GM23338 (cell line): ENCODE measurements at regions not wholly inside any gene's neighbourhood (a gene's known extent, or its start where the extent isn't known, plus 50 kb on each side); places are given as distances from the start of the nearest gene placed in this dataset.

Experiments
- CREB1 ChIP-seq: fragments of 250-450 bp; sonication (Bioruptor Pico); IDR thresholded peaks from 2 replicates; pipeline ENCODE4 v1.5.0; 2020; ENCODE audit warnings: low read depth, mild to moderate bottlenecking, moderate library complexity
- EZH2 ChIP-seq: fragments of 200-600 bp; sonication (generic); IDR thresholded peaks from one replicate; pipeline ENCODE4 v1.8.0; 2017; ENCODE audit warnings: antibody characterized with exemption, mild to moderate bottlenecking, low read depth; ENCODE audit not compliant: unreplicated experiment
- EZH2phosphoT487 ChIP-seq: fragments of 200-600 bp; sonication (generic); IDR thresholded peaks from one replicate; pipeline ENCODE4 v1.8.1; 2018; ENCODE audit warnings: antibody characterized with exemption; ENCODE audit not compliant: unreplicated experiment
- POLR2AphosphoS5 ChIP-seq: IDR thresholded peaks from 2 replicates; pipeline ENCODE4 v1.6.1; 2016; ENCODE audit warnings: antibody characterized with exemption, low read depth
- TF ChIP-seq, protein P1 (sequence below), 2 experiments: fragments of 200-600 bp in 1 of 2; sonication (generic) in 1 of 2; conservative IDR thresholded peaks; 2 replicates each; pipeline versions ENCODE4 v1.5.1 to v1.6.1; 2016 to 2017; ENCODE audit warnings: antibody characterized with exemption in 2 of 2, low read depth in 2 of 2, mild to moderate bottlenecking in 2 of 2, moderate library complexity in 1 of 2
- TF ChIP-seq, protein P2 (sequence below): IDR thresholded peaks from one replicate; pipeline ENCODE4 v1.6.1; 2018; ENCODE audit warnings: antibody characterized with exemption; ENCODE audit not compliant: unreplicated experiment

DNA sequence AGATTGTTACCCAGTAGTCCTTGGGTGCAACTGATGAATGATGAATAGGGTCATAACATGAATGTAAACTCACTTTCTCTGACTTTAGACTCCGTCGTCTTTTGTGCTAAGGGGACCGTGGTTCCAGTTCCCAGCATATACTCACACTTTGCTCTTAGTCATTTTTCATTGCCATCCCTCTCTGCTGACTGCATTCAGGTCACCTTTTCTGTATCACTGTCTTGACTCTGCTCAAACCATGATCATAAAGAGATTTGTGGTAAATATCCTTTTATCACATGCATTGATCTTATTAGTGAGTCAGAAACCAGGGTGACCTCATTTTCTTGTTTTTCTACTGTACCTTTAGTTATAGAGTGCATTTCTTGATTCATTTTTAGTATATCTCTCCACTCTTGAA lies 141.1 kb upstream of the AGR3 start:
- TF ChIP-seq EZH2 (no peak), POLR2AphosphoS5 (no peak), EZH2phosphoT487 (no peak), CREB1 (CRISPR knock-in tag) (no peak)
- TF ChIP-seq, protein P1, sequence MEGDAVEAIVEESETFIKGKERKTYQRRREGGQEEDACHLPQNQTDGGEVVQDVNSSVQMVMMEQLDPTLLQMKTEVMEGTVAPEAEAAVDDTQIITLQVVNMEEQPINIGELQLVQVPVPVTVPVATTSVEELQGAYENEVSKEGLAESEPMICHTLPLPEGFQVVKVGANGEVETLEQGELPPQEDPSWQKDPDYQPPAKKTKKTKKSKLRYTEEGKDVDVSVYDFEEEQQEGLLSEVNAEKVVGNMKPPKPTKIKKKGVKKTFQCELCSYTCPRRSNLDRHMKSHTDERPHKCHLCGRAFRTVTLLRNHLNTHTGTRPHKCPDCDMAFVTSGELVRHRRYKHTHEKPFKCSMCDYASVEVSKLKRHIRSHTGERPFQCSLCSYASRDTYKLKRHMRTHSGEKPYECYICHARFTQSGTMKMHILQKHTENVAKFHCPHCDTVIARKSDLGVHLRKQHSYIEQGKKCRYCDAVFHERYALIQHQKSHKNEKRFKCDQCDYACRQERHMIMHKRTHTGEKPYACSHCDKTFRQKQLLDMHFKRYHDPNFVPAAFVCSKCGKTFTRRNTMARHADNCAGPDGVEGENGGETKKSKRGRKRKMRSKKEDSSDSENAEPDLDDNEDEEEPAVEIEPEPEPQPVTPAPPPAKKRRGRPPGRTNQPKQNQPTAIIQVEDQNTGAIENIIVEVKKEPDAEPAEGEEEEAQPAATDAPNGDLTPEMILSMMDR (conservative IDR thresholded peaks at IDR 0.05; ENCODE audit: low read depth in 2 of 2): no peak
- TF ChIP-seq, protein P2, sequence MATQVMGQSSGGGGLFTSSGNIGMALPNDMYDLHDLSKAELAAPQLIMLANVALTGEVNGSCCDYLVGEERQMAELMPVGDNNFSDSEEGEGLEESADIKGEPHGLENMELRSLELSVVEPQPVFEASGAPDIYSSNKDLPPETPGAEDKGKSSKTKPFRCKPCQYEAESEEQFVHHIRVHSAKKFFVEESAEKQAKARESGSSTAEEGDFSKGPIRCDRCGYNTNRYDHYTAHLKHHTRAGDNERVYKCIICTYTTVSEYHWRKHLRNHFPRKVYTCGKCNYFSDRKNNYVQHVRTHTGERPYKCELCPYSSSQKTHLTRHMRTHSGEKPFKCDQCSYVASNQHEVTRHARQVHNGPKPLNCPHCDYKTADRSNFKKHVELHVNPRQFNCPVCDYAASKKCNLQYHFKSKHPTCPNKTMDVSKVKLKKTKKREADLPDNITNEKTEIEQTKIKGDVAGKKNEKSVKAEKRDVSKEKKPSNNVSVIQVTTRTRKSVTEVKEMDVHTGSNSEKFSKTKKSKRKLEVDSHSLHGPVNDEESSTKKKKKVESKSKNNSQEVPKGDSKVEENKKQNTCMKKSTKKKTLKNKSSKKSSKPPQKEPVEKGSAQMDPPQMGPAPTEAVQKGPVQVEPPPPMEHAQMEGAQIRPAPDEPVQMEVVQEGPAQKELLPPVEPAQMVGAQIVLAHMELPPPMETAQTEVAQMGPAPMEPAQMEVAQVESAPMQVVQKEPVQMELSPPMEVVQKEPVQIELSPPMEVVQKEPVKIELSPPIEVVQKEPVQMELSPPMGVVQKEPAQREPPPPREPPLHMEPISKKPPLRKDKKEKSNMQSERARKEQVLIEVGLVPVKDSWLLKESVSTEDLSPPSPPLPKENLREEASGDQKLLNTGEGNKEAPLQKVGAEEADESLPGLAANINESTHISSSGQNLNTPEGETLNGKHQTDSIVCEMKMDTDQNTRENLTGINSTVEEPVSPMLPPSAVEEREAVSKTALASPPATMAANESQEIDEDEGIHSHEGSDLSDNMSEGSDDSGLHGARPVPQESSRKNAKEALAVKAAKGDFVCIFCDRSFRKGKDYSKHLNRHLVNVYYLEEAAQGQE: no peak
